GM12865 (cell line): ENCODE measurements at regions not wholly inside any gene's neighbourhood (a gene's known extent, or its start where the extent isn't known, plus 50 kb on each side); places are given as distances from the start of the nearest gene placed in this dataset.
"Not testable (repeated sequence)": the region's sequence is repeated elsewhere in the genome, so short reads cannot be mapped to it uniquely, and the experiment has no call there.

Experiments
- DNase-seq: peaks from one replicate; pipeline ENCODE4 v3.0.0; 2010; ENCODE audit warnings: low read depth
- H3K4me3 ChIP-seq: 2 replicates; pipeline ENCODE4 v1.5.1; 2011; ENCODE audit warnings: mild to moderate bottlenecking, low read depth, low read length, control low read depth
- CTCF ChIP-seq: IDR thresholded peaks from 2 replicates; pipeline ENCODE4 v1.5.1; 2011; ENCODE audit warnings: low read length, control low read depth, low read depth, inconsistent platforms; ENCODE audit not compliant: insufficient read depth; ENCODE audit errors: missing control alignments

GRCh38 chr3:191085091-191085490, 114.0 kb upstream of the OSTN start:
- TF ChIP-seq CTCF = no peak
- H3K4me3 ChIP-seq = no peak overlapping the region
- DNase-seq = no peak

- not testable (repeated sequence) for H3K4me3 ChIP-seq, DNase-seq
Observed at GRCh38 chr3:191078913-191079312, 120.1 kb upstream of the OSTN start.

- no peak for TF ChIP-seq CTCF
- no peak for DNase-seq
- no peak overlapping the region for H3K4me3 ChIP-seq
Observed at GRCh38 chr3:191076903-191077552, 122.0 kb upstream of the OSTN start.

GRCh38 chr3:191074511-191074910, 124.5 kb upstream of the OSTN start:
- no peak overlapping the region for H3K4me3 ChIP-seq
- no peak for DNase-seq
- no peak for TF ChIP-seq CTCF

- no peak for TF ChIP-seq CTCF
- no peak for DNase-seq
Observed at GRCh38 chr3:191070762-191071403, 128.2 kb upstream of the OSTN start.

GRCh38 chr3:191070201-191070600, 128.8 kb upstream of the OSTN start:
- no peak overlapping the region for H3K4me3 ChIP-seq
- DNase-seq = no peak
- TF ChIP-seq CTCF = no peak

More at GRCh38 chr3:191070762-191071403, 128.2 kb upstream of the OSTN start:
- no peak overlapping the region for H3K4me3 ChIP-seq

GRCh38 chr3:191068946-191069813, 129.9 kb upstream of the OSTN start:
- no peak for TF ChIP-seq CTCF
- DNase-seq = no peak
- H3K4me3 ChIP-seq = no peak overlapping the region
